IMR-90 (cell line): ENCODE measurements at regions not wholly inside any gene's neighbourhood (a gene's known extent, or its start where the extent isn't known, plus 50 kb on each side); places are given as distances from the start of the nearest gene placed in this dataset.

Experiments
- FOS ChIP-seq: fragments of 150-350 bp; IDR thresholded peaks from 2 replicates; pipeline ENCODE4 v1.6.1; 2016; ENCODE audit warnings: low read depth, low read length
- POLR2A ChIP-seq: IDR thresholded peaks from 2 replicates; pipeline ENCODE4 v1.6.1; 2012; ENCODE audit warnings: mild to moderate bottlenecking, low read depth, low read length
- RAD21 ChIP-seq: IDR thresholded peaks from 2 replicates; pipeline ENCODE4 v1.6.1; 2012; ENCODE audit warnings: low read length, improper control_type of control experiment

- TF ChIP-seq RAD21 (no peak), FOS (no peak), POLR2A (no peak)
Observed at GRCh38 chr2:194014639-194015038, 1642.4 kb upstream of the SLC39A10 start.
